ENCODE measurements at regions not wholly inside any gene's neighbourhood (a gene's known extent, or its start where the extent isn't known, plus 50 kb on each side); places are given as distances from the start of the nearest gene placed in this dataset.
"Not testable (repeated sequence)": the region's sequence is repeated elsewhere in the genome, so short reads cannot be mapped to it uniquely, and the experiment has no call there.

DNA sequence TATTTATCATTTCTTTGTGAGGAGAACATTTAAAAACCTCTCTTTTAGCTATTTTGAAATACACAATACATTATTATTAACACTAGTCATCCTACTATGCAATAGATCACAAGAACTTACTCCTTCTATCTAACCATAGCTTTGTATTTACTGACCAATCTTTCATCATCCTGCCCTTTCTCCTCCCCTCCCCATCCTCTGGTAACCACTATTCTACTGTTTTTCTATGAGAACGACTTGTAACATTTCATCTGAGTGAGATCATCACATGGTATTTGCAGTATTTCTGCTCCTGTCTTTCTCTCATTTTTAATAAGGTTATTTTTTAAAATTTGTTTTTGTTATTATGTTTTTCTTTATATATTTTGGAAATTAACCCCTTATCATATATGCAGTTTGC is 331.8 kb downstream of the TEX13C start:
- H3K4me3 ChIP-seq (ENCODE audit: low read depth, low read length): no peak overlapping the region

DNA sequence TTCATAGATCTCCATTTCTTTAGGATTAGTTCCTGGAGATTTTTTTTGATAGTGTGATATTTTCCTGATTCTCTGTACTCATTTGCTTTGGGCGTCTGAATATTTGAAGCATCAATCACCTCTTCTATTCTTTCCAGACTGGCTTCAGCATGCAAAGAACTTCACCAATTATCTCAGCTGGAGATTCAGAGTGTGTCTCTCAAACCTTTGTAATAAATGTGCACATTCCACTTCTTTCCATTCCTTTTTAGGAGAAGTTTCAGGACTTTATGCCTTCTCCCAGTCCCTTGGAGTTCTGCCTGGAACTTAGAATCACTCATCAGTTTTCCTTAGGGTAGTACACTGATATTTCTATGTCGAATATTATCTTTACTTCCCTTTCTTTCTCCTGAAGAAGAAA is 334.8 kb downstream of the TEX13C start:
- H3K4me3 ChIP-seq (ENCODE audit: low read depth, low read length): no peak overlapping the region
- TF ChIP-seq, protein P1, sequence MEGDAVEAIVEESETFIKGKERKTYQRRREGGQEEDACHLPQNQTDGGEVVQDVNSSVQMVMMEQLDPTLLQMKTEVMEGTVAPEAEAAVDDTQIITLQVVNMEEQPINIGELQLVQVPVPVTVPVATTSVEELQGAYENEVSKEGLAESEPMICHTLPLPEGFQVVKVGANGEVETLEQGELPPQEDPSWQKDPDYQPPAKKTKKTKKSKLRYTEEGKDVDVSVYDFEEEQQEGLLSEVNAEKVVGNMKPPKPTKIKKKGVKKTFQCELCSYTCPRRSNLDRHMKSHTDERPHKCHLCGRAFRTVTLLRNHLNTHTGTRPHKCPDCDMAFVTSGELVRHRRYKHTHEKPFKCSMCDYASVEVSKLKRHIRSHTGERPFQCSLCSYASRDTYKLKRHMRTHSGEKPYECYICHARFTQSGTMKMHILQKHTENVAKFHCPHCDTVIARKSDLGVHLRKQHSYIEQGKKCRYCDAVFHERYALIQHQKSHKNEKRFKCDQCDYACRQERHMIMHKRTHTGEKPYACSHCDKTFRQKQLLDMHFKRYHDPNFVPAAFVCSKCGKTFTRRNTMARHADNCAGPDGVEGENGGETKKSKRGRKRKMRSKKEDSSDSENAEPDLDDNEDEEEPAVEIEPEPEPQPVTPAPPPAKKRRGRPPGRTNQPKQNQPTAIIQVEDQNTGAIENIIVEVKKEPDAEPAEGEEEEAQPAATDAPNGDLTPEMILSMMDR (IDR thresholded peaks at IDR 0.05; ENCODE audit: borderline replicate concordance, insufficient read depth, low read depth, low read length): no peak

More for the DNA sequence above, 331.8 kb downstream of the TEX13C start:
- TF ChIP-seq, protein P1 (IDR thresholded peaks at IDR 0.05; ENCODE audit: borderline replicate concordance, insufficient read depth, low read depth, low read length): no peak

DNA sequence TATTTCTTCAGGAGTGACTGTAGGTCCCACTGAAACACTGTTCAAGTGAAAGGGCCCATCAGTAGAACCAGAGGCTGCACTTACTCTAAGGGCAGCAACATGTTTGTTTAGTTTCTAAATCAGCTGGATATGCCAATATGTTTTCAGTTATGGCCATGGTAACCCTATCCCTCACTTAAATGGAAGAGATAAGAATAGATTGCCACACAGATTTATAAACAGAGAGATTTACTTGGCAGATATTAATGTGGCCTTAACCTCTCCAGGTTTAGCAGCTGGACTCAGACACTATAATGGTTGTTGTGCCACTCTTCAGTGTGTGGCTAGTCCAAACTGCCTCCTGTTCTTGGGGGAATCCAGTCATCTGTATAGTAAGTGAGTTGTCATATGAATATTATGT is 354.1 kb downstream of the TEX13C start:
- TF ChIP-seq, protein P1 (IDR thresholded peaks at IDR 0.05; ENCODE audit: borderline replicate concordance, insufficient read depth, low read depth, low read length): no peak
- H3K4me3 ChIP-seq (ENCODE audit: low read depth, low read length): no peak overlapping the region

DNA sequence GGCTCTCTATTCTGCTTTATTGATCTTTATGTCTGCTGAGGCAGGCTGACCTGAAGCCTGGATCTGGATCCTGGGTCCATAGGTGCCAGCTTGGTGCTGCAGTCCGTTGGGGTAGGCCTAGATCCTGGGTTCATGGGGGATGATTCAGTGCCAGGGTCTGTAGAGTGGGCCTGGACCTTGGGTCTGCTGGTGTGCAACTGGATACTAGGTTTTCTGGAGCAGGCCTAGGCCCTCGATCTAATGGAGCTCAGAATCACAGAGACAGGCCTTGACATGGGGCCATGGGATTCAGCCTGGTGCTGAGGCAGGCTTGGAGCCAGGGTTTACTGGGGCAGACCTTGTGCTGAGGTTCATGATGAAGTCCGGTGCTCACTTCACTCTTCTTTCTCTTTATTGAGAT is 358.6 kb downstream of the TEX13C start:
- TF ChIP-seq, protein P1 (IDR thresholded peaks at IDR 0.05; ENCODE audit: borderline replicate concordance, insufficient read depth, low read depth, low read length): no peak
- H3K4me3 ChIP-seq (ENCODE audit: low read depth, low read length): no peak overlapping the region

DNA sequence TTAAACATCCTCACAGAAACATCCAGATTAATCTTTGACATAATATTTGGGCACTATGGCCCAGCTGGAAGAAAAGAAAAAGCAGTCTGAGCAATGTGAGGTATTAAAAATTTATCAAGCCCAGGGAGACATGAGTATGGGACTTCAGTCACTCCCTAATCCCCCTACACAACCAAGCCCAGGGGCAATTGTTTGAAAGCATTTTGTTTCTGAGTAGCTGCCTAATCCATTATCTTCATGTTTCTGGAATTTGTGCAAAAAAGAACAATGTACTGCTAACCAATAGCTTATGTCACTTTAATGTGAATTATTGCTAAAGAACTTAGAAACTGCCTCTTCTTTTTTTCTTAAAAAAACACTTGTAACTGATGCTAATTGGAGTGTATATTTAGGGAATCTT is 360.7 kb downstream of the TEX13C start:
- H3K4me3 ChIP-seq (ENCODE audit: low read depth, low read length): no peak overlapping the region
- TF ChIP-seq, protein P1 (IDR thresholded peaks at IDR 0.05; ENCODE audit: borderline replicate concordance, insufficient read depth, low read depth, low read length): no peak

DNA sequence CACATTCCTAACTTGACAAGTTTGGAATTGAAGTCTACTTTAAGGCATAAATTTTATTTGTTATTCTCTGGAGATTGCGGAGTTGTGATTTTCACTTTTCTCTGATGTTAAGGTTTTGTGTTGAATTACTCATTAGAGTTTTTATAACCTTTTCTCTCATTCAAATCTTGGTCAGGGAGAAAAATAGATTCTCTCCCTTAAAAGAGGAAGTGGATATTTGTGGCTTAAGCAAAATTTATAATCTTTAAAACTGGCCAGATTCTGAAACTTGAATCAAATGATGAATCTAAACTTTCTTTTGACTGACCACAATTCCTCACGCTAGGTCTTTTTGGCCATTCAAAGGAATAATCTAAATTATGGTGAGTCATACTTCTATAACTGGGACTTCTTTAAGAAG is 361.4 kb downstream of the TEX13C start:
- H3K4me3 ChIP-seq (ENCODE audit: low read depth, low read length): no peak overlapping the region
- TF ChIP-seq, protein P1 (IDR thresholded peaks at IDR 0.05; ENCODE audit: borderline replicate concordance, insufficient read depth, low read depth, low read length): no peak

DNA sequence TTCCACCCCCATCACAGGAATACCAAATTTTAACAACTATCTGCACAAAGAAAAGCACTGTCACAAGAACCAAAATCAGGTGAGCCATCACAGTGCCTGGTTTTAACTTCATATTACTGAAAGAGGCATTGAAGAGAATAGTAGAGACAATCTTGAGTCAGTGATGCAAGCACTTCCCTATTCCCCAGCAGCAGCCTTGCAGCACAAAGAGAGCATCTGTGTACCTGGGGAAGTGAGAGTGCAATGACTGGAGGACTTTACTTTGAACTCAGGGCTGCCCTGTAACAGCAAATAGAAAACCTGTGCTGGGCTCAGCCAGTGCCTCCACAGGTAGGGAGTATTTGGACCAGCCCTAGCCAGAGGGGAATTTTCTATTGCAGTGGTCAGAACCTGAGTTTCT is 361.8 kb downstream of the TEX13C start:
- TF ChIP-seq, protein P1 (IDR thresholded peaks at IDR 0.05; ENCODE audit: borderline replicate concordance, insufficient read depth, low read depth, low read length): no peak

DNA sequence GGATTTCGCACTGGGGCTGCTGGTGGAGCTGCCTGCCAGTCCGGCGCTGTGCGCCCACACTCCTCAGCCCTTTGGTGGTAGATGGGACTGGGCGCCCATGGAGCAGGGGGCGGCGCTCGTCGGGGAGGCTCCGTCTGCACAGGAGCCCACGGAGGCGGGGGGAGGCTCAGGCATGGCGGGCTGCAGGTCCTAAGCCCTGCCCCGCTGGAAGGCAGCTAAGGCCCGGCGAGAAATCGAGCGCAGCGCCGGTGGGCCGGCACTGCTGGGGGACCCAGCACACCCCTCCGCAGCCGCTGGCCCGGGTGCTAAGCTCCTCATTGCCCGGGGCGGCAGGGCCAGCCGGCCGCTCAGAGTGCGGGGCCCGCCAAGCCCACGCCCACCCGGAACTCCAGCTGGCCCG is 370.9 kb downstream of the TEX13C start:
- not testable (repeated sequence) for H3K4me3 ChIP-seq (ENCODE audit: low read depth, low read length)

More for the DNA sequence above, 361.8 kb downstream of the TEX13C start:
- no peak overlapping the region for H3K4me3 ChIP-seq (ENCODE audit: low read depth, low read length)
